B cell (primary cell): ENCODE measurements at regions not wholly inside any gene's neighbourhood (a gene's known extent, or its start where the extent isn't known, plus 50 kb on each side); places are given as distances from the start of the nearest gene placed in this dataset.

Experiments
- ATAC-seq: fragments of 200-7000 bp; cut with Tn5 transposase; one replicate; pipeline ENCODE4 v1.10.0; 2021; ENCODE audit warnings: low read depth, mild to moderate bottlenecking, moderate number of reproducible peaks, moderate library complexity
- CTCF ChIA-PET: fragments of 350-600 bp; sonication (Branson Sonifier 250); formaldehyde crosslinking; loops from one replicate; lab custom pipeline; 2021; ENCODE audit warnings: antibody characterized with exemption, inconsistent platforms; lab: Charles Lee
- POLR2A ChIA-PET: fragments of 350-600 bp; sonication (Branson Sonifier 250); formaldehyde crosslinking; loops from one replicate; lab custom pipeline; 2021; ENCODE audit warnings: antibody characterized with exemption; lab: Charles Lee
- DNase-seq: peaks from one replicate; pipeline ENCODE4 v3.0.0; 2013
- H2AFZ ChIP-seq: 2 replicates; pipeline ENCODE4 v1.6.1; 2012; ENCODE audit warnings: mild to moderate bottlenecking, low read depth, low read length; ENCODE audit not compliant: insufficient read depth, poor library complexity, severe bottlenecking
- H3K27ac ChIP-seq, 2 donors: 1 replicate in 1 of 2; 2 replicates in 1 of 2; pipeline ENCODE4 v1.5.1; 2012 to 2013; ENCODE audit warnings: low read length in 2 of 2, mild to moderate bottlenecking in 2 of 2, moderate library complexity in 1 of 2
- H3K27me3 ChIP-seq, 4 experiments: fragments of 200-600 bp in 1 of 4; sonication (generic) in 1 of 4; replicated peaks in 1 of 4; 1 replicate in 2 of 4; 2 replicates in 2 of 4; pipeline versions ENCODE4 v1.6.1 to v1.7.0; 2013 to 2016; ENCODE audit warnings: low read length in 3 of 4, mild to moderate bottlenecking in 2 of 4, mixed read lengths in 1 of 4, moderate library complexity in 1 of 4; ENCODE audit not compliant: insufficient read depth in 4 of 4, control insufficient read depth in 3 of 4; ENCODE audit errors: control extremely low read depth in 1 of 4
- H3K36me3 ChIP-seq, 2 experiments: replicated peaks in 1 of 2; 1 replicate in 1 of 2; 2 replicates in 1 of 2; pipeline versions ENCODE4 v1.6.1 to v1.7.1; 2013; ENCODE audit warnings: low read length in 1 of 2; ENCODE audit not compliant: insufficient read depth in 2 of 2, control insufficient read depth in 1 of 2; ENCODE audit errors: control extremely low read depth in 1 of 2, extremely low read depth in 1 of 2
- H3K4me1 ChIP-seq, 2 donors: fragments of 200-600 bp in 1 of 2; sonication (generic) in 1 of 2; 1 replicate in 1 of 2; 2 replicates in 1 of 2; pipeline versions ENCODE4 v1.5.1 to v1.6.1; 2013 to 2017; ENCODE audit warnings: low read length in 2 of 2; ENCODE audit not compliant: control insufficient read depth in 2 of 2, insufficient read depth in 2 of 2
- H3K4me2 ChIP-seq: replicated peaks from 2 replicates; pipeline ENCODE3; 2012; ENCODE audit warnings: mild to moderate bottlenecking, low read depth, low read length; ENCODE audit not compliant: poor library complexity, severe bottlenecking
- H3K4me3 ChIP-seq, 5 experiments: fragments of 200-600 bp in 1 of 5; sonication (generic) in 1 of 5; 1 replicate in 3 of 5; 2 replicates in 2 of 5; pipeline versions ENCODE4 v1.5.1 to v1.7.0; 2011 to 2016; ENCODE audit warnings: low read length in 4 of 5, mild to moderate bottlenecking in 4 of 5, low read depth in 2 of 5, control low read depth in 1 of 5, moderate library complexity in 1 of 5; ENCODE audit not compliant: insufficient read depth in 1 of 5; ENCODE audit errors: control extremely low read depth in 1 of 5, extremely low read depth in 1 of 5
- H3K79me2 ChIP-seq: fragments of 200-600 bp; sonication (generic); one replicate; pipeline ENCODE4 v1.6.0; 2016; ENCODE audit warnings: low read length; ENCODE audit not compliant: control insufficient read depth, insufficient read depth
- H3K9ac ChIP-seq: fragments of 200-600 bp; sonication (generic); 2 replicates; pipeline ENCODE4 v1.6.1; 2017; ENCODE audit warnings: mild to moderate bottlenecking, low read length, moderate library complexity
- H3K9me3 ChIP-seq, 3 donors: one replicate each; pipeline versions ENCODE4 v1.6.1 to v1.7.1; 2013; ENCODE audit warnings: low read length in 2 of 3; ENCODE audit not compliant: control insufficient read depth in 2 of 3, insufficient read depth in 1 of 3; ENCODE audit errors: control extremely low read depth in 1 of 3
- H4K20me1 ChIP-seq: 2 replicates; pipeline ENCODE4 v1.6.0; 2012; ENCODE audit warnings: mild to moderate bottlenecking, low read length; ENCODE audit not compliant: insufficient read depth, control insufficient read depth, poor library complexity, severe bottlenecking
- H3K27ac Mint-ChIP-seq: one replicate; pipeline ENCODE4 v1.8.0; 2021; ENCODE audit warnings: mixed read lengths
- H3K27me3 Mint-ChIP-seq: one replicate; pipeline ENCODE4 v1.8.0; 2021; ENCODE audit warnings: mixed read lengths
- H3K4me1 Mint-ChIP-seq: one replicate; pipeline ENCODE4 v1.8.0; 2021; ENCODE audit warnings: mixed read lengths
- H3K4me3 Mint-ChIP-seq: one replicate; pipeline ENCODE4 v1.8.0; 2021; ENCODE audit warnings: mixed read lengths
- H3K9me3 Mint-ChIP-seq: one replicate; pipeline ENCODE4 v1.8.0; 2022; ENCODE audit warnings: mixed read lengths; ENCODE audit not compliant: insufficient read depth
- CTCF ChIP-seq: fragments of 200-600 bp; IDR thresholded peaks from one replicate; pipeline ENCODE4 v1.8.0; 2022; ENCODE audit warnings: antibody characterized with exemption, mild to moderate bottlenecking
- EZH2 ChIP-seq: IDR thresholded peaks from 2 replicates; pipeline ENCODE4 v1.6.1; 2012; ENCODE audit warnings: borderline replicate concordance, low read depth, mild to moderate bottlenecking, moderate library complexity, low read length; ENCODE audit not compliant: insufficient read depth, poor library complexity, severe bottlenecking
- WGBS: methylation state at CpG from one replicate; pipeline ENCODE4 v1.1.5; 2013; ENCODE audit warnings: missing lambda C conversion rate; ENCODE audit not compliant: insufficient coverage; 5-methylcytosine and 5-hydroxymethylcytosine counted together
- intact Hi-C: fragments of 100-400 bp; cut with micrococcal nuclease; formaldehyde crosslinking; loops from one replicate; pipeline ENCODE4 v1.10.0; 2022

- Histone ChIP-seq H3K4me2 (no peak overlapping the region), H3K4me3 (no peak overlapping the region), H3K27me3 (no peaks in the 10 kb centered on the region), H3K36me3 (no peaks in the 10 kb centered on the region), H2AFZ (no peak overlapping the region), H3K27ac (no peak overlapping the region), H3K9me3 (no peaks in the 10 kb centered on the region), H3K9ac (no peak overlapping the region), H4K20me1 (no peaks in the 10 kb centered on the region), H3K4me1 (no peaks in the 10 kb centered on the region), H3K79me2 (no peaks in the 10 kb centered on the region)
- Mint-ChIP-seq H3K27ac (no peak overlapping the region), H3K9me3 (no peaks in the 10 kb centered on the region), H3K27me3 (no peaks in the 10 kb centered on the region), H3K4me3 (no peak overlapping the region), H3K4me1 (no peaks in the 10 kb centered on the region)
- intact Hi-C loops: no loop called here
- POLR2A ChIA-PET: no interaction called here
- no CpG with 5 or more reads among the region's 1 CpG for WGBS
- TF ChIP-seq CTCF (no peak), EZH2 (no peak)
- ATAC-seq: no peak
- CTCF ChIA-PET: no interaction called here
- DNase-seq: no peak
Observed at GRCh38 chr4:179618966-179619365, 2176.7 kb upstream of the AGA start.

- Histone ChIP-seq H3K79me2 (no peaks in the 10 kb centered on the region), H3K27ac (no peak overlapping the region), H2AFZ (no peak overlapping the region), H3K9ac (no peak overlapping the region), H3K4me1 (no peaks in the 10 kb centered on the region), H3K9me3 (no peaks in the 10 kb centered on the region), H3K27me3 (no peaks in the 10 kb centered on the region), H3K4me2 (no peak overlapping the region), H3K36me3 (no peaks in the 10 kb centered on the region), H4K20me1 (no peaks in the 10 kb centered on the region), H3K4me3 (no peak overlapping the region)
- CTCF ChIA-PET: no interaction called here
- Mint-ChIP-seq H3K27me3 (no peaks in the 10 kb centered on the region), H3K9me3 (no peaks in the 10 kb centered on the region), H3K27ac (no peak overlapping the region), H3K4me3 (no peak overlapping the region), H3K4me1 (no peaks in the 10 kb centered on the region)
- intact Hi-C loops: no loop called here
- POLR2A ChIA-PET: no interaction called here
- no peak for ATAC-seq
- no peak for DNase-seq
- TF ChIP-seq EZH2 (no peak), CTCF (no peak)
- WGBS: 77% methylated on average over 3 of the region's 4 CpGs
Observed at GRCh38 chr4:179624768-179625181, 2182.5 kb upstream of the AGA start.
